HG03558 (cell line): ENCODE measurements at regions not wholly inside any gene's neighbourhood (a gene's known extent, or its start where the extent isn't known, plus 50 kb on each side); places are given as distances from the start of the nearest gene placed in this dataset.

Experiments used
- ATAC-seq: cut with Tn5 transposase; IDR thresholded peaks from one replicate; pipeline ENCODE4 v1.9.1; 2021; ENCODE audit warnings: moderate number of reproducible peaks; ENCODE audit not compliant: unreplicated experiment; ENCODE audit errors: extremely low read depth

DNA sequence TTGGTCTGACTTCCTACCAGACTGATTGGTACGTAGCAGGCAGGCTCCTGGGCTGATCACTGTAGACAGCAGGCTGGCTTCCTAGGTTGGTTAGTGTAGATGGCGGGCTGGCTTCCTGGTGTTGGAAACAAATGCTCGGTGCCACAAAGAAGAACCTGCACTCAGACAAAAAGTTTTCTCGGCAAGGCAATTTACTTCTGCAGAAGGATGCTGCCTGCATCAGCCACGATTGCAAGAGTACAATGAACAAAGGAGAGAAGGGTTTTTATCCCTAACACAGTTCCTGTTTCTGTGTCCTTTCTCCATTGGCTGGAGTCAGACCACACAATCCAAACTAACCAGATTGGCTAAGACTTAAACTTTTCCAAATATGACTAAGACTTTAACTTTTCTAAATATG lies 123.6 kb upstream of the PPP2R2D start:
- no peak for ATAC-seq

GRCh38 chr10:131777921-131778320 lies 122.9 kb upstream of the PPP2R2D start:
- ATAC-seq, result no peak

- ATAC-seq, result no peak
These were observed 122.4 kb upstream of the PPP2R2D start for GRCh38 chr10:131778385-131778784.

DNA sequence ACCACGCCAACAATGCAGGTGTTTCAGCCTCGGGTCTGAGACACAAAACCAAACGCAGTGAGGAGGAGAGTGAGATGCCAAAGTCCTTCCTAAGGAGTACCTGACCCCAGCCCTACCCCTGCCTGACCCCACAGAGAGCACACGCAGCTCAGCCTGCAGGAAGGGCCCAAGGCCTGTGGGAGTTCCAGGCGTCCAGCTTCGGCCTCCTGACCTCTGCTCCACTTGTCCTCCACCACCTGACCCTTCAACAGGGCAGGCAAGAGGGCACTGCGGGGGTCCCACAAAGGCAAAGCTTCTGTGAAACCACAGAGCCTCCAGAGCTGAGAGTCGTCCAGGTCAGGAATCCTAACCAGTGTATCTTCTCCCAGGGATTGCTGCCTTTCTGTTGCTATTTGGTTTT lies 122.0 kb upstream of the PPP2R2D start:
- no peak for ATAC-seq

DNA sequence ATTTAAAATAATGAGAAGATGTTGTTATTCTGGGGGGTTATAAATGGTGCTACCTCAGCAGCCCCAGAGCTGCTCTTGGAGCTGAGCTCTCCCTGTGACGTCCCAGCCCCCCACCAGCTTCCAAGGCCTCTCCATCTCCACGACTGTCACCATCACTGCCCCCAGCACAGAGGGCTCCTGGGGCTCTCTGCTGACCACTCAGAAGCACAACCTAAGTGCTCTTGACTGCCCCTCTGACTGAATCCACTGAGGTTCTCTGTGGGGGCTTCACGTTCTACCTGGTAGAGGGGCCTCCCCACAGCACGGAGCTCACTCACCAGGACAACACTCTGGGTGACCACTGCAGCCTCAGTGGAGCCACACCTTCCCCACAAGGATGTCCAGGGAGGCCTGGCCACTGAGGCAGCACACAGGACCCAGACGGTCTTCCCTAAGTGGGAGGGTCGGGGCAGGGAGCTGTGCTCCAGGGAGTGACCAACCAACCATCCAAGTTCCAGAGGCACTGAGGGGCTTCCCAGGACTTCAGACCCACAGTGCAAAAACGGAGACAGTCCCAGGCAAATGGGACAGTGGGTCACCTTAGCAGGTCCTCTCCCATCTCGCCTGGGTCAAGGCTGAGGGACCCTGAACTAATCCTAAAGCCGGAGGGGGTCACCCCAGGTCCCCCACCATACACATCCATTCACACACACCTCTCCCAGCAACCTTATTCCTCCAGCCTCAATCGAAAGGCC lies 121.0 kb upstream of the PPP2R2D start:
- ATAC-seq, result no peak

DNA sequence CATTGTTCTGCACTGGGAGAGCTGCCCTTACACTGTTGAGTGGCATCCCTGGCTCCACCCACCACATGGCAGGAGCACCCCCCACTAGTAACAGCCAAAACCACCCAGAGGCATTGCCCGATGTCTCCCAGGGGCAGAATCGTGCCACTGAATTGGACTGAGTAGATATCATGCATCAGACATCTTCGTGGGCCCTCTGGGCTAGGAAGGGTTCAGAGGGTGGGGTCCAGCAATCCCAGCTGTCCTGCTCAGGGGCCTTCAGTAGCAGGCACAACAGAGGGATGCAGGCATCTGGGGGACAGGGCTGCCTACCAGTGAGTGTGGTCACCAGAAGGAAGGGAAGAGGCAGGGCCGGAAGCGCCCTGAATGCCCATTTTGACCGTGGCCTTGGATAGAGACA lies 119.7 kb upstream of the PPP2R2D start:
- no peak for ATAC-seq

GRCh38 chr10:131781791-131782190 lies 119.0 kb upstream of the PPP2R2D start:
- no peak for ATAC-seq

DNA sequence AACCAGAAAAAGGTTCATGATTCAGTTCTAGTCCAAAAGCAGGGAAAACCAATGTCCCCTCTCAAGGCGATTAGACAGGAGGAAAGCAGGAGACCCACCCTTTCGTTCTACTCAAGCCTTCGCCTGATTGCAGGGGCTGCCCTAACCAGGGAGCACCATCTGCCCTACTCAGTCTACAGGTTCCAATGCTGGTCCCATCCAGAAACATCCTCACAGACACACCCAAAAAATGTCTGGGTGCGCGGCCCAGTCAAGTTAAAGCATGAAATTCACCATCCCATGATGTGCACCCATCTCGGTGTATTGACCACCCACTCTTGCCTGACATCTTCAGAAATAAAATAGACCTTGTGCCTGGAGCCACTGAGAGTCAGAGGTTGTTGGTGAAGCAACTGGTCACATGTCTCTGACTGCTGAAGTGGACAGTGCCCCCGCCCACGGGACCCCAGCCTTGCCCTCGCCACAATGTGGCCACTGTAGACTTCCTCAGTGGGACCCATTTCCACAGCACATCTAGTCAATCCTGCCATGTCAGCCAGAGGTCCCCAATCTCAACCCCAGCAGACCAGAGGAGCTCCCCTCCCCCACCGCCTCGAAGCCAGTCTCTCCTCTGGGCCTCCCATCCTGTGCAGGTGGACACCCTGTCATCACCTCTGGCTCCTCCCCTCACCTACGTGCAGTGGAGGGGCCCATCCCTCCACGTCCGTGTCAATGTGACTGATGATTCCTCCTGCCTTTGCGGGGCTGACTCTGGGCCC lies 116.3 kb upstream of the PPP2R2D start:
- no peak for ATAC-seq

DNA sequence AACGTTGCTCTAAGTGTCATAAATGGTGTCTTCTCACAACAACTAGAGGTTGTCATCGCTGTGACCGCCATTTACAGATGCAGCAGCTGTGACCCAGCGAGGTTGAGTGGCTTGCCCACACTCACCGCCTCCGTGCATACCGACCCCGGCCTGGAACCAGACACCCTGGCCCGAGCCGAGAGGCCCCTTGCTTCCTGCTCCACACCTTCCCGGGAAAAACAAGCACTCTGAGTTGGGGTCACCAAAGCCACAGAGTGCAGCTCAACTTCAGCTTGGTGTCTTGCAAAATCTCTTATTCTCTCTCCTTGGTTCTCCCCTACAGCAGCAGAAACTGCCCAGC lies 115.7 kb upstream of the PPP2R2D start:
- ATAC-seq, result no peak

DNA sequence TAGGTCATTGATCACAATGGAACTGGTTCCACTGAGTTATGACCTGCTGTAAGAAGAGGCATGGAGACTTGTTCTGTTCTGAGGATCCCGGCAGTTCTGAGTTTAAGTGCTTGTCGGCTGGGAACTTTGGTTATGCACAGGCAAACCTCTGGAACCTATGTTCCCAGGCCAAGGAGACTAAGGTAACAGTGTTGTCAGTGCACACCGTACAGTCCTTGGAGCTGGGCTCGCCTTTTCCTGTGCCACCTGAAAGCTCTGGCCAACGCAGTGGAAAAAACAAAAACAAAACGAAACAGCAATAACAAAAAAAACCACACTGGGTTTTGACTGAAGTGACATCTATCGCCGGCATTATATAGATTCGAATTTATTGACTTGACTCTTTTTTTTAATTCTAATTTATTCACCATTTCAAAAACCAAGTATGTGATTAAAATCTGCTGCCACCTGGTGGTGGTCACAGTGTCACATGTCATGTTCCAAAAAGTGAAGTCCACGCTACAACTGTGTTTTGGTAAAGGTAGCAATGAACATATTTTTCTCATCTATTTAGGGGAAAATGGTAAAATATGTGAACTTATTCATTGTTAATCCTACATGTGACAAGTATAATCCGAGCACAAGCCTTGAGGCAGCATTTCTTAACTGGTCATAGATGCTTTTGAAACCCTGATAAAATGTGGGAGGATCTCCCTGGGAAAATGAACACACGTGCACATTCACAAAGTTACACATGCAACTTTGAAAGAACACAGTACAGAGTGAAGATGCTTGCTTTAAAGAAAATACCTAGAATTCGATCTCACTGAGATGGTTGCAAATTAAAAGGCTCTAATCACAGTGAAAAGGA lies 113.8 kb upstream of the PPP2R2D start:
- ATAC-seq, result no peak

DNA sequence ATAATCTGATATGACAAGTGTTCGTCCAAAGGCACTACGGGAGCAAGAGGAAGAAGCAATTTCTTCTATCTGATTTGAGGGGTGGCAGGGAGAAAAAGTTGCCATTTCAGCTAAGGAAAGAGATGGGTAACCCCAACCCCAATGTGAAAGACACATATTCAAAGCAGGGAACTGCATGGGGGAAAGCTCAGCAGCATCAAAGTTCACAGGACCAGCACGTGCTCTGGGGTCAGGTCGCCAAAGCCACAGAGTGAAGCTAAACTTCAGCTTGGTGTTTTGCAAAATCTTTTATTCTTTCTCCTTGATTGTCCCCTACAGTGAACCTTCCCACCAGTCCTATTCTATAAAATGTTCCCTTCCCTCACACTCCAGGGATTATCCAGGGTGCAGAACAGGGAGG lies 112.8 kb upstream of the PPP2R2D start:
- no peak for ATAC-seq

- ATAC-seq, result no peak
These were observed 112.4 kb upstream of the PPP2R2D start for GRCh38 chr10:131788386-131788785.

- no peak for ATAC-seq
These were observed 111.3 kb upstream of the PPP2R2D start for GRCh38 chr10:131789516-131789915.

DNA sequence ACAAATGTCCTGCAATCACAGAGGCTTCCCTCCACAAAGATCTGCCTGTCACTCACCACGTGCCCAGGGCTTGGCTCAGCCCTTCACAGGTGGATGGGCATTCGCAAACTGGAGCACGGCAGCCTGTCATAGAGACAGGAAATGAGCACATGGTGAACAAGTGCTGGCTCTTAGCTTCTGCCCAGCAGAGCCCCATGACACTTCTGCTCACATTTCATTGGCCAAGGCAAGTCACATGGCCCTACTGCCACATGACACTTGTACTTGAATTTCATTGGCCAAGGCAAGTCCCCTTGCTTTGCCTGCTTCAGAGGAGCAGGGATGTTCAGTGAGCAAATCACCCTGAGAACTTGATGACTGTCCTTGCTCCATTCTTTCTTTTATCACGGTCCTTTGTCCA lies 110.8 kb upstream of the PPP2R2D start:
- ATAC-seq, result no peak

GRCh38 chr10:131792011-131792651 lies 108.7 kb upstream of the PPP2R2D start:
- no peak for ATAC-seq

- no peak for ATAC-seq
These were observed 108.0 kb upstream of the PPP2R2D start for GRCh38 chr10:131792809-131793208.

DNA sequence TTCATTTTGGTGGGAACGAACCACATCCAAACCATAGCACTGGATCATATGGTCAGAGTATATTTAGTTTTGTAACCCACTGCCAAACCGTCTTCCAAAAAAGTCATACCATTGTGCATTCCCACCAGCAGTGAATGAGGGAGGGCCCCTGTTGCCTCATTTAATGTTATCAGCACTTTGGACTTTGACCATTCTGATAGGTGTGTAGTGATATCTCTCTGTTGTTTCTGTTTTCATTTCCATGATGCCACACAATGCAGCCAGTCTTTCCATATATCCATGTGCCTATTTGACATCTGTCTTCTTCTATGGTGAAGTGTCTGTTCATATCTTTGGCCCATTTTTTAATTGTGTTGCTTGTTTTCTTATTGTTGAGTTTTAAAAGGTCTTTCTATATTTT lies 105.0 kb upstream of the PPP2R2D start:
- no peak for ATAC-seq

DNA sequence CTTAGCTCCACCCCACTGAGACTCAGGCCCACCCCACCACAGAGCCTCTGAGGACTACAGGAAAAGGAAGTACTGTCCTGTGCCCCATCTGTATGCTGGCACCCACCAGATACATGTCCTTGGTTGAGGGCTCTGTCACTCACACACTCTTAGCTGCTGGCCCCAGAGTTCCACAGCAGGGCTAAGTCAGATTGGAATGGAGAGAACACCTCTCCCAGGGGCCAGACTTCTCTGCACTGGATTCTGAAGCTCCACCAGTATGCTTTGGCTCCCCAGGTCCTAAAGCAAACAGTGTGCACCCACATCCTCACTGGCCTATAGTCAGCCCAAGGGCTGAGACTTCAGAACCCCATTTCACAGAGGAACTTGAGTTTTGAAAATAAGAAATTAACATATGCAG lies 103.2 kb upstream of the PPP2R2D start:
- ATAC-seq, result no peak

GRCh38 chr10:131799429-131799828 lies 101.4 kb upstream of the PPP2R2D start:
- no peak for ATAC-seq

DNA sequence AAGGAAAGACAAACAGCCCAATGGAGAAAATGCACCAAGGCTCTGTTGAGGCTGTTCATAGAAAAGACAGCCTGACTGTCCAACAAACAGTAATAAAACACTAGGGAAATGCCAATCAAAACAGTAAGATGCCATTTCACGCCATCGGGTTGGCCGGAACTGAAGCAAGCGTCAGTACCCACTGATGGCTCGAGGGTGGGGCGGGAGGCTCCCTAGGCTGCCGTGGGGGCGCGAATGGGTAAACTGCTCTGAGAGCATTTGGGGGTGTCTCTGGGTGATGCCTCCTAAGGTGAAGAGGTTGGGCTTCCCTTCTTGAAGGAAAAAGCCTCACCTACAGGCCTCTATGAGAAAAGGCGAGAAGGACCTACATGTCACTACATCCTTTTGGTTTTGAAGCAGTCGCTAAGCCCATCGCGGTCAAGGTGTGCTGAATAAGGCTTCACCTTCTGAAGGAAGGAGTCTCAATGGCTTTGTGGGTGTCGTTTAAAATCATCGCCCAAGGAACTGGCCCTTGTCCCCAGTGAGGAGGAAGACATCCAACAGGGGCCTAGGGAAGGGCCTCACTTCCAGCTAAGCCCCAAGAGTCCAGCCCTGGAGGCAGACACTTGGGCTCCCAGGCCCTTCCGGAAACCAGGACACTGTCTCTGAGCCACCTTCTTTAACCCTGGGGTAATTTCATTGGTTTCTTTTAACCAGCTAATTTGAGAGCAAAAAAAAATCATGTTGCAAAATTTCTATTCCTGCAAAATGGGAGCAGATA lies 98.5 kb upstream of the PPP2R2D start:
- no peak for ATAC-seq
